Inferior parietal cortex (tissue), 1 donor: ENCODE measurements at regions not wholly inside any gene's neighbourhood (a gene's known extent, or its start where the extent isn't known, plus 50 kb on each side); places are given as distances from the start of the nearest gene placed in this dataset.
"Not testable (repeated sequence)": the region's sequence is repeated elsewhere in the genome, so short reads cannot be mapped to it uniquely, and the experiment has no call there.

ENCODE experiments used
- DNase-seq: peaks from one replicate; pipeline ENCODE4 v3.0.0-alpha.2; 2016; ENCODE audit errors: extremely low spot score

DNA sequence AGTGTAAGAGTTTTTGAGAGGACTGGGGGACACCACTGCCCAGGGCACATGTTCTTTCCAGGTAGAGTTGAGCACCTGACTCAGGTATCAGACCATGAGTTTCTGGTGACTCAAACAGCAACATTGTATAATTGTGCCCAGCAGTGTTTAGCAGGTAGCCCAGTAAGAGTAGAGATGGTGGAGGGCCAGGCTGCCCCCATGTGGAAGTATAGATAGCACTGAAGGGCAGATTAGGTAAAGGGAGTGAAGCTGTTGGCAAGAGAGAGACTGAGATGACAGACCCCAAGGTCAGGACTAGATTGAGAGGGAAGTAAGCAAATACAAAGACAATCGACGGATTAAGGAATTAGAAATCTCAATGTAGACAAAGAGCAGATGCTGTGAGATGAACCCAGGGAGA is 74.6 kb downstream of the TRIM42 start:
- DNase-seq: no peak

DNA sequence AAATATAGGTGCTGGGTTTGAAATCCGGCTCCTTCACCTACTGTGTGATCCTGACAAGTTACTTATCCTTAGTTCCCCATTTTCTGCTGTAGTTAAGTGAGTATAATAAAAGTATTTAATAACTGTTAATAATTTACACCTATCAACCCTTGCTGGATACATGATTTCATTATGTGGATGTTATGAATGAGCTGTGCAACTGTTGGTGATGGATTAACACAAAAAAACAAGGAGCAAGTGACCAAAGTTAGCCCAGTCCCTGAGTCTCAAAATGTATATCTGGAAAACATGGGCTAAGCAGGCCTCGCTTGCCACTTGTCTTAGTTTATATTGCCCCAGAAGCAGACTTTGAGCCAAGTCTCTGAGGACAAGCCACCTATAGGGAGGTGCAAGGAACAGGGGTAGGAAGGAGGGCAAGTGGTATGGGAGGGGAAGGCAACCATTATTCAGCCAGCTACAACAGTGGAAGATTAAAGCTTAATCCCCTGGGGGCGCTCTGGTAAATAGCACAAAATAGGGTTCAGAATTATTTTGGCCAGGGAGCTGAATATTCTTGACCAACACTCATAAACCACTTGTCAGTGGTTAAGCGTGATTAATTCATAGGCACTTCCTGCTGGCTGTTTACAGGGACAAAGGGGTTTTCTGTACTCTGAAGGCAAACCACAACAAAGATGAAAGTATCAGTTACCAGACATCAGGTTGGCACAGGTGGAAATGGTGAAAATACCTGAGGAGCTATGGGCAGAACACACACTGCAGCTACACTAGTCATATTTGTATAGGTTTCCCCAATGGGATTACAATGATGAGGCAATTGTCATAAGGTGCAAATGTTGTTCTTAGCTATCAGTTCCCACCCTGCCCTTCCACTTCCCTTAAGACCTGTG is 76.2 kb downstream of the TRIM42 start:
- no peak for DNase-seq

DNA sequence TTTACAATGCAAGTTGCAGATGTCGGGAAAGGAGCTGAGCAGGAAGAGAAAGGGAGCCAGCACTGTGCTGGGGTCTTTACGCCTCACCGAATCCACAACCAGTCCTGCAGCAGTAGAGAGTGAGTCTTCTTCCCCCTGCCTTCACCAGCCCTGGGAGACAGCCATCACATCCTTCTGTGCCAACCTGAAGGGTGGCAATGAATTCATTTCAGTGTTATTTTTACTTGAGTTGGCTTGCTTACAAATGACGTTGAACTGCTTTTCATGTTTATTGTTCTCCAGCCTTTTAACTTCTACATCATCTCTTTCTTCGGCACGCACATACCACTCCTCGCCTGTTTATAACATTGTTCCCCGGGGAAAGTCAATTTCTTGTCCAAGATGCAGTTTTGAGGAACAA is 77.1 kb downstream of the TRIM42 start:
- no peak for DNase-seq

DNA sequence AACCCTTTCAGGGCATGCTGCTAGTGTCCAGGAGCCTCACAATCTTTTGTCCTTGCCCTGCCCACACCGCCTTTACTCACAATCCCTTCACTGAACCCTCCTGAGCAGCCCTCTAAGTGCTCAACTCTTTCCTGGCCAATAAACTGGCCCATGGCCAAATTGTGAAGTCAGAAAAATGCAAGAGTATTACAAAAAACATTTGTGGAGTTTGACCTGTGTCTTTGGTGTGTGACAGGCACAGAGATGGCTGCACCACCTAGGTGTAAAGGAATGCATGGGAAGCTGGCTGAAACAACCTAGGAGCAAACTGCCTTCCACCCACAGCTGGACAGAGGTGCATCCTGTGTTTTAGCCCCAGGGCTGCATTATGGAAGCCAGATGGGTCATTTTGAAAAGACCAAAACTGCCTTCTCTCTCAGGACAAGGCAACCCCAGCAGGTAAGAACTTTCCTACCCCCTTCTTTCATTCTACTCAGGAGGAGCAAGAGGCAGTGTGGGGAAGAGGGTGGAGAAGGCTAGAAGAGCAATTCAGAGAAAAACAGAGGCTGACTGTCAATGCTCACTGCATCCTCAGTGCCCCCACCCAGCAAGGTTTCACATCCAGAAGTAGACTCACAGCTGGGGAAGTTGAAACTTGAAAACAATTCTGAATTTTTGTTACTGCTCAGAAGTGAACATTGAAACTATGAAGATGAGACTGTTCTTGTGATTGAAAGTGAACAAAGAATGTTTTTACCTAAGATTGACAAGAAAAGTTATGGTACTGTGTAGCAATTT is 78.6 kb downstream of the TRIM42 start:
- no peak for DNase-seq

DNA sequence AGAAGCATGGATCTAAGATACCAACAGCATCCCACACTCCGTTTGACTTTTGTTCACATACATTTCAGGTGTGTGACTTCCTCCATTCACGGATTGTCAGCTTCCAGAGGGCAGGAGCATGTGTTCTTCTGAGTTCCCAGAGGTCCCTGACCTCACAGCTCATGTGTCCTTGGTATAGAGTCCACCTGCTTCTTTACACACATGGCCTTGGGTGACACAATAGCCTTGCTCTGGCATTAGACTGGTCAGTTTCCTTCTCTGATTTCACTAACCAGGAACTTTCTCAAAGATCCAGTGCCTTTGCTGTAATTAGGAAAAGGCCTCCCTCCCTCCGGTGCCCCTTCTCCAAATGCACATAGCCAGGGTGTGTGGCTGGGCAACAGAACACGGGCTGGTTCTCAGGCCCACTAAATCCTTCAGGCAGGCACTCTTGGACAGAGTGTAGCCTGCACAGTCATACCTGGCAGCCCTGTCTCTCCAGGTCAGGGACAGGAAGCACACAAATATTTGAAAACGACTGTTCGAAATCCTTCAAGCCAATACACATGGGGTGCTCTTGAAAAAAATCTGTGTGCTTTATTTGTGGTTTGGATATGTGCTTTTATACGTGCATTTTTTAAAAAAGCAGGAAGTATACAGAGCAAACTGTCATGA is 81.1 kb downstream of the TRIM42 start:
- no peak for DNase-seq

DNA sequence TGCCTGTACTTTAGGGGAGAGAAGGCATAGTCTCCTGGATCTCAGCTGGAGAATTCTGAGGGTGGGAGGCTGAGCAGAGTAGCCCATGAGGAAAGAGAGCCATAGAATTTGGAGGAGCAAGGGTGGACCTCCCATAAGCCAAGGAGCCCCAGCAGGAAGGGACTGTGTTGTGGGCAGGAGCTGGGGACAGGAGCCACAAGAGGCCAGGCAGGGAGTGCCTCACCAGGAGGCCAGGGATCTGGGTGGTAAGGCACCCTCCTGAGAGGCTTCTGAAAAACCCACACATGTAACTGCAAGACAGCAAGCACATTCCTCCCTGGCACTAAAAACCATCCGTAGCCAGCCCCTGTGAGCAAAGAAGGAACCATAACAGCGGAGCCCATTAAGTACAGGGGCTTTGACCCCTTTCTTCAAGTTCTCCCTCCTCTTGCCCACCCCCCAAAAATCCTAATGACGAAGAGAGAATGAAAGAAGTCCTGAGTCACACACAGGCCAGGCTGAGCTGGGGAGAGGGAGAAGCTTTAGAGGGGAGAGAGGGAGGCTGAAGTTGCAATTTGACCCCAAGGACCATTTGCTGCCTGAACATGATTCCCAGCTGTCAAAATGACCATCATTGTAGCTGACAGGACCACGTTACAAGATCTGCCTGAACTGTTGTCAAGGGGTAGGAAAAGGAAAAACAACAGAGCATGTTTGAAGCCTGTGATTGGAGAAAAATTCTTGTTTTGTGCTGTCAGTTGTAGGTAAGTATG is 82.6 kb downstream of the TRIM42 start:
- DNase-seq: no peak

DNA sequence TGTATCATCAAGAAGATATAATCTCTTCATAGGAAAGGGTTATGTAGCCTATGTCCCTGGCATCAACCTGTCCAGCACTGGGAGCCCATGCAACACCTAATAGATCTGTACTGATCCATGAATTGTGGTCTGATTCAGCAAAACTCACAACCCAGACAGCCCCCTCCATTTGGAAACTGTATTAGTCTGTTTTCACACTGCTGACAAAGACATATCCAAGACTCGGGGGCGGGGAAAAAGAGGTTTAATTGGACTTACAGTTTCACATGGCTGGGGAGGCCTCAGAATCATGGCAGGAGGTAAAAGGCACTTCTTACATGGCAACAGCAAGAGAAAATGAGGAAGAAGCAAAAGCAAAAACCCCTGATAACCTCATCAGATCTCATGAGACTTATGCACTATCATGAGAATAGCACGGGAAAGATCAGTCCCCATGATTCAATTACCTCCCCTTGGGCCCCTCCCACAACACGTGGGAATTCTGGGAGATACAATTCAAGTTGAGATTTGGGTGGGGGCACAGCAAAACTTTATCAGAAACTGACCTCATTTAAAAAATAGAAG is 83.3 kb downstream of the TRIM42 start:
- DNase-seq: no peak

DNA sequence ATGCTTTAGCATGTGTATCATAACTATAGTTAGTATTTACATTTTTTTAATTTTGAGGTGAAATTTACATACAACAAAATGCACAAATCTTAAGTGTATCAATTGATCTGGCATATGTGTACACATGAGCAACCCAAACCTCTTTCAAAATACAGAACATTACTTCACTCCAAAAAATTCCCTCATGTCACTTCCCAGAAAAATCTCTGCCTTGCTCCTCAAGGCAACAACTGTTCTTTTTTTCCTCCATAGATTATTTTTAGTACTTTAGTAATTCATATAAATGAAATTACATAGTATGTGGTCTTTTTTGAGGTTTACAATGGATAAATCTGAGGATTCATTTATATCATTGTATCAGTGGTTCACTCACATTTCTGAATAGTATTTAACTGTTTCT is 84.9 kb downstream of the TRIM42 start:
- no peak for DNase-seq

DNA sequence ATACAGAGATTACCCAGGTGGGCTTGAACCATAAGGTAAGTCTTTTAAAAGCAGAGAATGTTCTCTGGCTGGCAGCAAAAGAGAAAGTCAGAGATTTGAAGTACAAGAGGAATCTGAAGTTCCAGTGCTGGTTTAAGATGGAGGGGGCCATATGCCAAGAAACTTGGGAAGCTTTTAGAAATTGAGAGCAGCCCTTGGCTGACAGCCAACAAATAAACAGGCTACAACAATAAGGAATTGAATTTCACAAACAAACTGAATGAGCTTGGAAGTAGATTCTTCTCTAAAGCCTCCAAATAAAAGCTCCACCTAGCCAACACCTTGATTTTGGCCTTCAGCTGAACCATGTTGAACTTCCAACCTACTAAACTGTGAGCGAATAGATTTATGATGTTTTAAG is 85.7 kb downstream of the TRIM42 start:
- DNase-seq: no peak

DNA sequence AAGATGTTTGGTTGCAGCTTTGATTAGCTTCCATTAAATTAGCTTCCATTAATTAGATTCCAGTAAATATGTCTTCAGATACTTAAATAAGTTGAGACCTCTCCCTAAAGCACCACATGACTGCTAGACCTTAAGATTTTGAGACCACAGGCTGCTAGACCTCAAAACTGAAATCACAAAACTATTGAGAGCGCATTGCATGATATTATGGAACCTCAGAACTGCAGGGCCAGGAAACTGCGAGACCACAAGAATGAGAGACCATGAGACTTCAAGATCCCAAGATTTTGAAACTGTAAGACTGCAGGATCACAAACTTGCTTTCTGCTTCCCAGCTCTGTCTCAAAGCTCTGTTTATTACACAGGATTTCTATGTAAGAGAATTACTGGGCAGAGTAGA is 87.4 kb downstream of the TRIM42 start:
- DNase-seq: no peak

DNA sequence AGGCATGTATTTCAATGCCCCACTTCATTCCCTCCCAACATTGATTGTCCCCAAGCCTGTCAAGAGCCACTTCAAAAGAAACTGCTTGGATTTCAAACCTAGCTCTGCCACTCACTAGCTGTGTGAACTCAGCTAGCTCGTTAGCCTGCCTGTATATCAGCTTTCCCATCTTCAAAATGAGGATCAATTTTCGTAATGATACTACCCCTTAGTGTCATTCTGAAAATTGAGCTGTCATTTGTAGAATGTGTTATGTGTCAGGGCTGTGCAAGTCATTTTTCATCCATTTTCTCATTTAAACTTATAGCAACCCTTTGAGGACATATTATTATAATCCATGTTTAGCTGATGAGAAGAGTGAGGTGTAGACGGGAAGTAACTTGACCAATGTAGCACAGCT is 88.6 kb downstream of the TRIM42 start:
- DNase-seq: no peak

DNA sequence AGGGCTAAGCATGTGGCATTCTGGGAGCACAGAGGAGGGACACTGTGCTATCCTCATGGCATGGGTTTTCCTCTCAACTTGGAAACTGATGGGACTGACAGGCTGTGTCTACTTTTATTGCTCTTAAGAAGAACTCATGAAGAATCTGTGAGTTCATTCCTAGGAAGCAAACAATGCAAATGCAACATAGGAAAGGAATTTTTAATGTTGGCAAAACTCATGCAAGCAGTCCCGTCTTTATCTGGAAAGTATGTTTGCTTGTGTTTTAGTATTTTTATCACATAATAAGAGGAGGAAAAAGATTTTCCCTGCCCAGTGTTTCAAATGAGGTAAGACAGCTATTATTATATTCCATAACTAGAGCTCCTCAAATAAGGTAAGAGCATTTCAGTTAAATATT is 89.7 kb downstream of the TRIM42 start:
- DNase-seq: no peak

DNA sequence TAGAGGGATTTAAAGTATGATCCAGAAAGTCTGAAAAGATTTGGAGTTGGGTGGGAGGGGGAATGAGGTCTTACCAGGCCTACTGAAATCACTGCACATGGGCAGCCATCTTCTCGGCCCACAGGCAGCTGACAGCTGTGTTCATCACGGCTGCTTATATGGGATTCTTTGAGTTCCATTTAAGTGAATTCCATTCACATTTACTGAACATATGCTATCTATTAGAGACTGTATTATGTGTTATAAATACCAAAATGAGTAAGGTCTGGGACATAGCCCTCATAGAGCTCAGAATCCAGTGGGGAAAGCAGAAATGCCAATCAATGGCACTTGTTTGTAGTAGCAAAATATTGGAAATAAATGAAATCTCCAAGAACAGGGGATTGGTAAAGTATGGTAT is 91.1 kb downstream of the TRIM42 start:
- DNase-seq: no peak

DNA sequence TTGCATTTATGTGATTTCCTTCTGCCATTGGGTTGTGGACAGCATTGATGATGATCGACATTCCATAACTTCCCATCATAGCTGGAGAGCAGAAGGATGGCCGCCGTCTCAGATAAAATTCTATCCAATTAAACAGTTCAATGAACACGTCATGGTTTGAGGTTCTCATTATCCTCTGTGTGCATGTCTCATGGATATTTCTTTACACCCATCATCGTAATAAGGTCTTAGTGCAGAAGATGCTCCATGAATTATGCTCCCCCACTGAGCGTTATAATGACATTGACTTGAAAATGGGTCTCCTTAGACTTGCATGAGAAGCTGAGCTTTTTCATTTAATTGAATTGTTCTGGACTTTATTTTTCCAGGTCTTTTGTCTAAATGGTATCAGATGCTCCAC is 92.1 kb downstream of the TRIM42 start:
- no peak for DNase-seq

DNA sequence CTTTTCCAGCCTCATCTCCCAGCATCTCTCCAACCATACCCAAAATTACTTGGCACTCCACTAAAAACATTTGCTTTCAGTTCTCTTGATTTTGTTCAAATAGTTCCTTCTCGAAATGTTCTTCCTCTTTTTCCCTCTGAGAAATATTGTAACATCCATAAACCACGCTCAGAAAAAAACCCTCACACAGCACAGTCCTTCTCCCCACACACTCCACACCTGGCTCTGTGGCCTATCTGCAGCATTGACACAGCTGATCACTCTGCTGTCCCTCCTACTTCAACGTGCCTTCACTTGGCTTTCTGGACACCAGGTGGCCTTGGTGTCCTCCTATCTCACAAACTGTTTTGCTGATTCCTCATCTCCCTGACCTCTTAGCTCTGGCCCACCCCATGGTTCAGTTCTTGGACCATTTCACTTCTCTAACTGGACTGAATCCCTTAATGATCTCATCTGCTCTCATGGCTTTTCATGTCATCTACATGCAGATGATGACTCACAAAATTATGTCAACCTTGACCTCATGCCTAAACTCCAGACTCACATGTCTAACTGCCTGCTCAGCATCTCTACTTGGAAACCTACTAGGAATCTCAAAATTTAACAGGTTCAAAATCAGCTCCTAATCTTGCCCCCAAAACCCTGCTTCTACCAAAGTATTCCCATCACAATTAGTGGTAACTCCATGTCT is 93.3 kb downstream of the TRIM42 start:
- no peak for DNase-seq

DNA sequence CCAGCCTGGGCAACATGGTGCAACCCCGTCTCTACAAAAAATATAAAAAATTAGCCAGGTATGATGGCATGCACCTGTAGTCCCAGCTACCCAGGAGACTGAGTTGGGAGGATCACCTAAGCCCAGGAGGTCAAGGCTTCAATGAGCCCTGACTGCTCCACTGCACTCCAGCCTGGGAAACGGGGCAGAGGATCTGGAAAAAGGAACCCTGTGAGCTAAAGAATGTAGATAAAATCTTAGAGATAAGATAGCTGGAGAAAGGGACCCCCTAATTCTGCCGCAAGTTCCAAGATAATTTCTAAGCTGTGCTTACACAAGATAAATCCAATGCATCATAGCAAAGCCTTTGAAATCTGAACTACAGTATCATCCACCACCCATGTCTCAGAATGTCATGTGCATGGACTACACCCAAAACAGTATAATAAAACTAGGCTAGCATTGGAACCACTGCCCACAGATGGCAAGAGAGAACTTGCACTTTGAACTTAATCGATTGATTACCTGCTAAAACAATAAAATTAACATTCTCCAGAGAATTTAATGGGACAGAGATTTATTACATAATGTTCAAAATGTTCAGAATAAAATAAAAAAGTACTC is 99.9 kb downstream of the TRIM42 start:
- DNase-seq: no peak

DNA sequence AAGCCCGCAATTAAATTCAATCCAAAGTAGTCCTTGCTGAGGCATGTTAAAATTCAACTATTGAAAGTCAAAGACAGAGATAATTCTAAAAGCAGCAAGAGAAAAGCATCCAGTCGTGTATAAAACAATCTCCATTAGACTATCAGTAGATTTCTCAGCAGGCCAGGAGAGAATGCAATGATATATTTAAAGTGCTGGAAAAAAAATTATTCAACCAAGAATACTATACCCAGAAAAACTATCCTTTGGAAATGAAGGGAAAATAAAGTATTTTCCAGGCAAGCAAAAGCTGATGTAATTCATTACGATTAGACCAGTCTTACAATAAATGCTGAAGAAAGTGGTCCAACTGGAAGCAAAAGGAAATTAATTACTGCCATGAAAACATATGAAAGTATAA is 113.5 kb downstream of the TRIM42 start:
- no peak for DNase-seq

DNA sequence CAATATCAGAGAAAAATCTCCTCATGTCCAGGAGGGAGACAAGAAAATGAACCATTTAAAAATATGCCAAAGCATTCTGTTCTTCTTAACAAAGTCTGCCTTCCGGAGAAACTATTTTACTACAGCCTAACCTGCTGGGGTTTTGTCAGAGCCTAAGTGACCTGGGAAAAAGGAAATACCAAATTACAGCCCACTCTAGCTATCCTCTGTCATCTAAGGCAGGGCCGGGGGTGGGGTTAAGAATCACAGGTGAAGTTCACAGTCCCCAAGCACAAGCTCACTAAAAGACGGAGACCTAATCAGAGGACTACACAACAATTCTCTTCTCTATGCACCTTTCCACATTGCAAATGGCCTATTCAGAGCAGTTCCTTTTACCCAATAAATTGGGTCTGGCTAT is 116.6 kb downstream of the TRIM42 start:
- DNase-seq: no peak

DNA sequence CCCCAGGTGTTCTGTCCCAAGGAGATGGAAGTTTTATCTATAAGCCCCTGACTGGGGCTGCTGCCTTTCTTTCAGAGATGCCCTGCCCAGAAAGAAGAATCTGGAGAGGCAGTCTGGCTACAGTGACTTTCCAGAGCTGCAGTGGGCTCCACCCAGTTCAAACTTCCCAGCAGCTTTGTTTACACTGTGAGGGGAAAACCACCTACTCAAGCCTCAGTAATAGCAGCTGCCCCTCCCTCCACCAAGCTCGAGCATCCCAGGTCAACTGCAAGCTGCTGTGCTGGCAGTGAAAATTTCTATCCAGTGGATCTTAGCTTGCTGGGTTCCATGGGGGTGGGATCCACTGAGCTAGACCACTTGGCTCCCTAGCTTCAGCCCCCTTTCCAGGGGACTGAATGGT is 125.0 kb downstream of the TRIM42 start:
- DNase-seq: not testable (repeated sequence)

DNA sequence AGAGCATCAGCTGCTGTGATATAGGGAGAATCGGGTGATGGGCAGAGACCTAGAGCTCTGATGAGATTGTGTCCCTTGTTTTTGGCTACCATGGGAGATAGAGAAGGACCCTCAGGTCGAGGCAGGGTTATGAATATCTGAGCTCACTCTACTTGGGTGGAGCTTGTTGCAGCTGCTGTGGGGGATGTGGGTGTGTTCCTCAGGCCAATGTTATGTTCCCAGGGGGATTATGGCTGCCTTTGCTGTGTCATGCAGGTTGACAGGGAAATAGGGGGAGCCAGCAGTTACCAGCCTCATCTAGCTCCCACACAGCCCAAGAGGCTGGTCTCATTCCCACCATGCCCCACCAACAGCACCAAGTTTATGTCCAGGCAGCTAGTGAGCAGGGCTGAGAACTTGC is 131.5 kb downstream of the TRIM42 start:
- no peak for DNase-seq
